Right lobe of liver (tissue), 6 donors: ENCODE measurements at regions not wholly inside any gene's neighbourhood (a gene's known extent, or its start where the extent isn't known, plus 50 kb on each side); places are given as distances from the start of the nearest gene placed in this dataset.
"Not testable (repeated sequence)": the region's sequence is repeated elsewhere in the genome, so short reads cannot be mapped to it uniquely, and the experiment has no call there.

ENCODE experiments used
- ATAC-seq, 4 donors: fragments of 200-7000 bp; cut with Tn5 transposase; one replicate each; pipeline ENCODE4 v1.9.1; 2020; ENCODE audit warnings: mild to moderate bottlenecking in 4 of 4, moderate library complexity in 4 of 4
- DNase-seq, 3 donors: peaks; one replicate each; pipeline ENCODE4 v3.0.0-alpha.2; 2020
- H3K27ac ChIP-seq, 3 donors: fragments of 200-600 bp; one replicate each; pipeline ENCODE4 v1.8.0; 2022
- H3K27me3 ChIP-seq, 2 donors: fragments of 200-600 bp; one replicate each; pipeline ENCODE4 v1.8.0; 2022
- H3K36me3 ChIP-seq, 4 donors: fragments of 200-600 bp; sonication (generic) in 1 of 4; one replicate each; pipeline versions ENCODE4 v1.5.1 to v1.8.0; 2017 to 2022; ENCODE audit warnings: control low read depth in 1 of 4
- H3K4me1 ChIP-seq, 4 donors: fragments of 200-600 bp; sonication (generic) in 1 of 4; one replicate each; pipeline versions ENCODE4 v1.5.1 to v1.8.0; 2017 to 2022; ENCODE audit warnings: control low read depth in 1 of 4
- H3K4me3 ChIP-seq, 3 donors: fragments of 200-600 bp; one replicate each; pipeline ENCODE4 v1.8.0; 2022
- H3K9me3 ChIP-seq, 4 donors: fragments of 200-600 bp; sonication (generic) in 1 of 4; one replicate each; pipeline versions ENCODE4 v1.5.1 to v1.8.0; 2017 to 2022; ENCODE audit warnings: control low read depth in 1 of 4
- POLR2A ChIP-seq: fragments of 450-650 bp; IDR thresholded peaks from one replicate; pipeline ENCODE4 v1.6.1; 2017; ENCODE audit warnings: antibody characterized with exemption, mild to moderate bottlenecking
- WGBS: methylation state at CpG from one replicate; pipeline ENCODE4 v1.1.6; 2018; ENCODE audit warnings: low coverage, low lambda C conversion rate; ENCODE audit not compliant: insufficient coverage; ENCODE audit errors: missing lambda C conversion rate; 5-methylcytosine and 5-hydroxymethylcytosine counted together
- intact Hi-C, 2 donors: fragments of 100-400 bp; cut with DNase I; formaldehyde crosslinking; loops; one replicate each; pipeline versions ENCODE4 v1.11.2 to v1.14.1; 2022
- TF ChIP-seq, protein P1 (sequence below), 4 donors: fragments of 200-600 bp in 3 of 4; fragments of 450-650 bp in 1 of 4; IDR thresholded peaks; one replicate each; pipeline versions ENCODE4 v1.5.1 to v1.8.0; 2016 to 2022; ENCODE audit warnings: antibody characterized with exemption in 4 of 4, mild to moderate bottlenecking in 2 of 4
- donor health status: DM: no; HTN: yes; CAD: no.
- donor health status: DM: no; HTN: no; CAD: no.
- donor health status: DM: no; HTN: no; CAD: no.
- donor health status: DM: no; HTN: yes; CAD: no.
- donor health status: DM: no; HTN: yes; CAD: no.

DNA sequence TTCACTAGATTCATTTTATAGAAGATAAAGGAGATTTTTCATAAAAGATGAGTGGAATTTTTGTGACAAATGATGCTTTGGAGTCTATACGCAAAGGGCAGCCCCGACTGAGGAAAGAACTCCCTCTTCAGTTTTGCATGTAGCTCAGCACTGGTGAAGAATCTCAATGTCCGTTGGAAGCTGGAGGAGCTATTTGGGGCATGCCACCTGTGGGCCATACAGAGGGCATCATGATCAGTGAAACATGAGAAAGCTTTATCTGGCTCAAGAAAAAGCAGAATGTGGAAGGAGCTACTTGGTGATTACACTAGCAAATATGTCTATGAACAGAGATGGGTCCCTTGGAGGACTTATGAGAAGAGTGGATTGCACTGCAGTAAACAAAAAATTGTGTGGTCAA lies 1359.3 kb downstream of the REEP3 start:
- no peaks in the 10 kb centered on the region for H3K36me3 ChIP-seq
- ATAC-seq (no peak), DNase-seq (no peak)
- no peaks in the 10 kb centered on the region for H3K27me3 ChIP-seq
- H3K27ac ChIP-seq: no peak overlapping the region
- H3K4me3 ChIP-seq: no peak overlapping the region
- H3K9me3 ChIP-seq: no peaks in the 10 kb centered on the region
- WGBS: 55% methylated on average over 3 of the region's 3 CpGs
- TF ChIP-seq POLR2A: no peak
- TF ChIP-seq, protein P1, sequence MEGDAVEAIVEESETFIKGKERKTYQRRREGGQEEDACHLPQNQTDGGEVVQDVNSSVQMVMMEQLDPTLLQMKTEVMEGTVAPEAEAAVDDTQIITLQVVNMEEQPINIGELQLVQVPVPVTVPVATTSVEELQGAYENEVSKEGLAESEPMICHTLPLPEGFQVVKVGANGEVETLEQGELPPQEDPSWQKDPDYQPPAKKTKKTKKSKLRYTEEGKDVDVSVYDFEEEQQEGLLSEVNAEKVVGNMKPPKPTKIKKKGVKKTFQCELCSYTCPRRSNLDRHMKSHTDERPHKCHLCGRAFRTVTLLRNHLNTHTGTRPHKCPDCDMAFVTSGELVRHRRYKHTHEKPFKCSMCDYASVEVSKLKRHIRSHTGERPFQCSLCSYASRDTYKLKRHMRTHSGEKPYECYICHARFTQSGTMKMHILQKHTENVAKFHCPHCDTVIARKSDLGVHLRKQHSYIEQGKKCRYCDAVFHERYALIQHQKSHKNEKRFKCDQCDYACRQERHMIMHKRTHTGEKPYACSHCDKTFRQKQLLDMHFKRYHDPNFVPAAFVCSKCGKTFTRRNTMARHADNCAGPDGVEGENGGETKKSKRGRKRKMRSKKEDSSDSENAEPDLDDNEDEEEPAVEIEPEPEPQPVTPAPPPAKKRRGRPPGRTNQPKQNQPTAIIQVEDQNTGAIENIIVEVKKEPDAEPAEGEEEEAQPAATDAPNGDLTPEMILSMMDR (IDR thresholded peaks at IDR 0.05): no peak
- intact Hi-C loops: no loop called here
- H3K4me1 ChIP-seq: no peaks in the 10 kb centered on the region

DNA sequence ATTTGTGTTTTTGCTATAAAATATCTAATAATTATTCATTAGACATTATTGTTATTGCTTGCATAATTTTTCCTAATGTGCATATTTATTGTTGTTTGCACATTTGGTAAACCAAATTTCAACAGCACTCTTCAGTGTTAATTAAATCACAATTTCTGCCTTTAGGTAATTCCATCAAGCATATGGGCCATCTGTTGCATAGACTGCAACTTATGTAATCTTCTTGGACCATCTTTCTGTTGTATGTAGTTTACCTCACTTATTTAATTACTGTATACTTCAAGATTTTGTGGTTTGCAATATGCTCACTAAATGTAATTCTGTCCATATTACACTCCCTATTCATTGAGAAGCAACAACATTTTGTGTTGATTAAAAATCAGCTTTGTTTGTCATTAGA lies 1360.1 kb downstream of the REEP3 start:
- no peak overlapping the region for H3K27ac ChIP-seq
- intact Hi-C loops: no loop called here
- no peak for DNase-seq
- no peaks in the 10 kb centered on the region for H3K9me3 ChIP-seq
- H3K4me3 ChIP-seq: no peak overlapping the region
- no peaks in the 10 kb centered on the region for H3K4me1 ChIP-seq
- ATAC-seq: no peak
- no peaks in the 10 kb centered on the region for H3K27me3 ChIP-seq
- TF ChIP-seq, protein P1 (IDR thresholded peaks at IDR 0.05): no peak
- TF ChIP-seq POLR2A: no peak
- no peaks in the 10 kb centered on the region for H3K36me3 ChIP-seq

- H3K9me3 ChIP-seq: peaks cover 0 to 9% (median 3%) of the 10 kb centered on the region in 4 donors
- no peaks in the 10 kb centered on the region for H3K4me1 ChIP-seq
- intact Hi-C loops: no loop called here
- no peaks in the 10 kb centered on the region for H3K27me3 ChIP-seq
- no peaks in the 10 kb centered on the region for H3K36me3 ChIP-seq
- WGBS: 42% methylated on average over 1 of the region's 1 CpG
- DNase-seq (no peak), ATAC-seq (no peak)
- H3K27ac ChIP-seq: no peak overlapping the region
- TF ChIP-seq POLR2A: no peak
- TF ChIP-seq, protein P1 (IDR thresholded peaks at IDR 0.05): no peak
- H3K4me3 ChIP-seq: no peak overlapping the region
These were observed 1375.4 kb downstream of the REEP3 start for GRCh38 chr10:64896582-64896981.

DNA sequence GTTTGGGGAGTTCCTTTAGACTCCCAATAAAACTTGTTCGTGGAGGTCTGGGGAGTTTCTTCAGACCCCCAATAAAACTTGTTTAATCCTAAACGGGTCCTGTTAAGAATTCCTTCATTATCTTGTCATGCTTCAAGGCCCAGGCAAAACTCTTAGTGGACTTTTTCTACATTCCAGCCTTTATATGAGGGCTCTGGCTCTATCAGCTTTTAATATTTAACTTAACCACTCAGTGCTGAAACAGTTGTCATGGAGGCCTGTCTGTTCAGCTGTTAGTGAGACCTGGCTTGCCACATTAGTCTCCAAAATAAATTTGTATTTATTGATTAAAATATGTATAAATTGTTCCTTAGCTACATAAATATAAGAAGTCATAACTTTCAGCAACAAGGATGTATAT lies 1385.1 kb downstream of the REEP3 start:
- H3K9me3 ChIP-seq, H3K27me3 ChIP-seq, H3K27ac ChIP-seq, ATAC-seq, H3K4me3 ChIP-seq, intact Hi-C loops, H3K36me3 ChIP-seq, H3K4me1 ChIP-seq, DNase-seq: not testable (repeated sequence)
- 4% methylated on average over 2 of the region's 2 CpGs for WGBS

DNA sequence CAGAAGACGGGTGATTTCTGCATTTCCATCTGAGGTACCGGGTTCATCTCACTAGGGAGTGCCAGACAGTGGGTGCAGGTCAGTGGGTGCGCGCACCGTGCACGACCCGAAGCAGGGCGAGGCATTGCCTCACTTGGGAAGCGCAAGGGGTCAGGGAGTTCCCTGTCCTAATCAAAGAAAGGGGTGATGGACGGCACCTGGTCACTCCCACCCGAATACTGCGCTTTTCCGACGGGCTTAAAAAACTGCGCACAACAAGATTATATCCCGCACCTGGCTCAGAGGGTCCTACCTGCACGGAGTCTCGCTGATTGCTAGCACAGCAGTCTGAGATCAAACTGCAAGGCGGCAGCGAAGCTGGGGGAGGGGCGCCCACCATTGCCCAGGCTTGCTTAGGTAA lies 1403.1 kb downstream of the REEP3 start:
- H3K27me3 ChIP-seq, H3K9me3 ChIP-seq, H3K4me1 ChIP-seq, H3K27ac ChIP-seq, ATAC-seq, DNase-seq, intact Hi-C loops, H3K4me3 ChIP-seq, H3K36me3 ChIP-seq: not testable (repeated sequence)
- WGBS: 71% methylated on average over 10 of the region's 21 CpGs

GRCh38 chr10:64952042-64952441 lies 1430.8 kb downstream of the REEP3 start:
- 81% methylated on average over 2 of the region's 2 CpGs for WGBS
- Histone ChIP-seq H3K27me3 (no peaks in the 10 kb centered on the region), H3K9me3 (no peaks in the 10 kb centered on the region), H3K4me3 (no peak overlapping the region), H3K36me3 (no peaks in the 10 kb centered on the region), H3K27ac (no peak overlapping the region), H3K4me1 (no peaks in the 10 kb centered on the region)
- DNase-seq (no peak), ATAC-seq (no peak)
- intact Hi-C loops: no loop called here
- TF ChIP-seq, protein P1 (IDR thresholded peaks at IDR 0.05): no peak
- no peak for TF ChIP-seq POLR2A
